Heart left ventricle (tissue), 16 donors: ENCODE measurements at regions not wholly inside any gene's neighbourhood (a gene's known extent, or its start where the extent isn't known, plus 50 kb on each side); places are given as distances from the start of the nearest gene placed in this dataset.

ENCODE experiments used
- ATAC-seq, 4 donors: fragments of 200-7000 bp; cut with Tn5 transposase; one replicate each; pipeline ENCODE4 v1.9.1; 2020 to 2022; ENCODE audit warnings: moderate library complexity in 4 of 4, mild to moderate bottlenecking in 3 of 4, moderate number of reproducible peaks in 1 of 4
- DNase-seq, 5 donors: peaks; one replicate each; pipeline ENCODE4 v3.0.0-alpha.2; 2020
- H3K27ac ChIP-seq, 12 donors: fragments of 200-600 bp; sonication (generic) in 4 of 12; one replicate each; pipeline versions ENCODE4 v1.5.0 to v1.8.0; 2016 to 2022; ENCODE audit warnings: mild to moderate bottlenecking in 2 of 12
- H3K27me3 ChIP-seq, 9 donors: fragments of 200-600 bp; sonication (generic) in 2 of 9; one replicate each; pipeline versions ENCODE4 v1.5.1 to v1.8.0; 2016 to 2022; ENCODE audit warnings: mild to moderate bottlenecking in 3 of 9
- H3K36me3 ChIP-seq, 9 donors: fragments of 200-600 bp; sonication (generic) in 2 of 9; one replicate each; pipeline versions ENCODE4 v1.5.0 to v1.8.0; 2018 to 2022; ENCODE audit warnings: mild to moderate bottlenecking in 2 of 9
- H3K4me1 ChIP-seq, 12 donors: fragments of 200-600 bp; sonication (generic) in 4 of 12; one replicate each; pipeline versions ENCODE4 v1.5.0 to v1.8.0; 2016 to 2022; ENCODE audit warnings: mild to moderate bottlenecking in 3 of 12
- H3K4me3 ChIP-seq, 12 donors: fragments of 200-600 bp; sonication (generic) in 4 of 12; one replicate each; pipeline versions ENCODE4 v1.5.0 to v1.8.0; 2017 to 2022; ENCODE audit warnings: mild to moderate bottlenecking in 9 of 12, moderate library complexity in 4 of 12
- H3K9me3 ChIP-seq, 12 donors: fragments of 200-600 bp; sonication (generic) in 4 of 12; one replicate each; pipeline versions ENCODE4 v1.5.0 to v1.8.0; 2016 to 2022; ENCODE audit warnings: mild to moderate bottlenecking in 1 of 12
- CTCF ChIP-seq, 12 donors: fragments of 200-600 bp; sonication (generic) in 4 of 12; IDR thresholded peaks; one replicate each; pipeline versions ENCODE4 v1.5.0 to v1.8.0; 2018 to 2022; ENCODE audit warnings: antibody characterized with exemption in 12 of 12, mild to moderate bottlenecking in 5 of 12
- POLR2A ChIP-seq, 2 donors: fragments of 450-650 bp; IDR thresholded peaks; one replicate each; pipeline ENCODE4 v1.6.1; 2017; ENCODE audit warnings: antibody characterized with exemption in 2 of 2, mild to moderate bottlenecking in 2 of 2, moderate library complexity in 2 of 2
- WGBS, 4 donors: extraction: QIAGEN DNeasy Blood & Tissue Kit in 2 of 4; methylation state at CpG; one replicate each; pipeline versions ENCODE4 v1.1.5 to v1.1.7; 2013 to 2018; 5-methylcytosine and 5-hydroxymethylcytosine counted together
- intact Hi-C, 10 donors: fragments of 100-400 bp; cut with DNase I; formaldehyde crosslinking; loops; one replicate each; pipeline versions ENCODE4 v1.11.1 to v1.14.2; 2022
- donor health status: ischemic (EF 13 %, LVEDD 7.1; RV severe dilation, severe dysfunction).
- donor health status: healthy with polysubstance abuse.
- donor health status: DM: no; HTN: yes; CAD: no.
- donor health status: DM: no; HTN: no; CAD: no.
- donor health status: ischemic (EF 25% LVEDD 6.9; RV normal size, moderate dysfunction).
- donor health status: ischemic (EF 25% LVEDD 5.7; RV mildly dilated, moderate dysfunction).
- donor health status: healthy.
- donor health status: DM: yes; HTN: yes; CAD: no.
- donor health status: ischemic (EF 35%, LVEDD 5.7; RV mildly dilated, moderate dysfunction).
- donor health status: nonischemic (EF 11% LVEDD 7.7; RV severe dilation, severe dysfunction).
- donor health status: DM: yes; HTN: yes; CAD: no.
- donor health status: PGD.
- donor health status: ischemic (EF 29% LVEDD 5.4; RV normal size, mild dysfunction).
- donor health status: nonischemic (EF 23%, LVEDD 6.1; RV moderate dilation, normal function).

- Histone ChIP-seq H3K36me3 (no peaks in the 10 kb centered on the region), H3K27me3 (peaks cover 0 to 20% (median 0%) of the 10 kb centered on the region in 9 donors), H3K4me1 (no peaks in the 10 kb centered on the region), H3K27ac (no peak overlapping the region), H3K9me3 (no peaks in the 10 kb centered on the region), H3K4me3 (no peak overlapping the region)
- 73 to 81% (median 77%) methylated on average over 9 to 10 of the region's 10 CpGs for WGBS, 4 donors
- ATAC-seq (no peak), DNase-seq (peak in 1 of 5 donors; percentile 8)
- TF ChIP-seq POLR2A (IDR thresholded peaks at IDR 0.05) (no peak), CTCF (IDR thresholded peaks at IDR 0.05) (no peak)
- intact Hi-C loops, result no loop called here
These were observed 171.8 kb upstream of the SHH start for GRCh38 chr7:155984028-155984580.

GRCh38 chr7:155983176-155983815 lies 171.0 kb upstream of the SHH start:
- 68 to 78% (median 75%) methylated on average over 11 to 14 of the region's 14 CpGs for WGBS, 4 donors

GRCh38 chr7:155981703-155982102 lies 169.4 kb upstream of the SHH start:
- H3K4me3 ChIP-seq, result no peak overlapping the region
- no peaks in the 10 kb centered on the region for H3K4me1 ChIP-seq
- ATAC-seq (no peak), DNase-seq (no peak)
- peaks cover 0 to 16% (median 0%) of the 10 kb centered on the region in 9 donors for H3K27me3 ChIP-seq
- intact Hi-C loops, result no loop called here
- TF ChIP-seq CTCF (IDR thresholded peaks at IDR 0.05), result no peak
- TF ChIP-seq POLR2A (IDR thresholded peaks at IDR 0.05), result no peak
- WGBS, 4 donors, result 65 to 82% (median 78%) methylated on average over 2 of the region's 2 CpGs
- H3K36me3 ChIP-seq, result no peaks in the 10 kb centered on the region
- H3K27ac ChIP-seq, result no peak overlapping the region
- no peaks in the 10 kb centered on the region for H3K9me3 ChIP-seq

More at GRCh38 chr7:155983176-155983815, 171.0 kb upstream of the SHH start:
- Histone ChIP-seq H3K4me1 (no peaks in the 10 kb centered on the region), H3K4me3 (no peak overlapping the region), H3K9me3 (no peaks in the 10 kb centered on the region), H3K36me3 (no peaks in the 10 kb centered on the region), H3K27me3 (peaks cover 0 to 23% (median 0%) of the 10 kb centered on the region in 9 donors), H3K27ac (no peak overlapping the region)
- no peak for ATAC-seq
- TF ChIP-seq CTCF (IDR thresholded peaks at IDR 0.05) (no peak), POLR2A (IDR thresholded peaks at IDR 0.05) (no peak)
- DNase-seq, result peak in 1 of 5 donors; percentile 14
- intact Hi-C loops, result no loop called here

- TF ChIP-seq POLR2A (IDR thresholded peaks at IDR 0.05), result no peak
- TF ChIP-seq CTCF (IDR thresholded peaks at IDR 0.05), result no peak
- intact Hi-C loops, result no loop called here
- Histone ChIP-seq H3K27ac (no peak overlapping the region), H3K27me3 (peaks cover 0 to 16% (median 0%) of the 10 kb centered on the region in 9 donors), H3K4me1 (no peaks in the 10 kb centered on the region), H3K4me3 (no peak overlapping the region), H3K36me3 (no peaks in the 10 kb centered on the region), H3K9me3 (no peaks in the 10 kb centered on the region)
- peak in 1 of 5 donors; percentile 9 for DNase-seq
- WGBS, 4 donors, result 80 to 84% (median 82%) methylated on average over 10 of the region's 10 CpGs
- no peak for ATAC-seq
These were observed 168.6 kb upstream of the SHH start for GRCh38 chr7:155980841-155981240.
